HCT116 (cell line): ENCODE measurements at regions not wholly inside any gene's neighbourhood (a gene's known extent, or its start where the extent isn't known, plus 50 kb on each side); places are given as distances from the start of the nearest gene placed in this dataset.

Source experiments
- CEBPB ChIP-seq: IDR thresholded peaks from 2 replicates; pipeline ENCODE4 v1.6.1; 2012; ENCODE audit warnings: low read depth
- CTCF ChIP-seq, 3 experiments: fragments of 200-600 bp in 1 of 3; sonication (generic) in 1 of 3; IDR thresholded peaks in 2 of 3; conservative IDR thresholded peaks in 1 of 3; 2 replicates each; pipeline ENCODE4 v1.5.1; 2012 to 2017; ENCODE audit warnings: low read depth in 2 of 3, low read length in 2 of 3, antibody characterized with exemption in 1 of 3, borderline replicate concordance in 1 of 3, control low read depth in 1 of 3, mild to moderate bottlenecking in 1 of 3, mixed read lengths in 1 of 3, mixed run types in 1 of 3, moderate library complexity in 1 of 3; ENCODE audit not compliant: insufficient read depth in 1 of 3
- EZH2 ChIP-seq: fragments of 200-600 bp; sonication (generic); IDR thresholded peaks from 2 replicates; pipeline ENCODE4 v1.6.1; 2017; ENCODE audit warnings: antibody characterized with exemption, mixed run types
- EZH2phosphoT487 ChIP-seq: fragments of 200-600 bp; IDR thresholded peaks from 2 replicates; pipeline ENCODE4 v1.6.1; 2018; ENCODE audit warnings: antibody characterized with exemption, borderline replicate concordance
- FOSL1 ChIP-seq: IDR thresholded peaks from 2 replicates; pipeline ENCODE4 v1.6.1; 2012; ENCODE audit warnings: low read depth
- POLR2A ChIP-seq: IDR thresholded peaks from 2 replicates; pipeline ENCODE4 v1.7.0; 2011; ENCODE audit warnings: borderline replicate concordance; ENCODE audit not compliant: insufficient read depth, insufficient read length; ENCODE audit errors: extremely low read depth
- POLR2AphosphoS5 ChIP-seq: IDR thresholded peaks from 2 replicates; pipeline ENCODE4 v1.6.1; 2011; ENCODE audit warnings: mild to moderate bottlenecking, low read depth, low read length, moderate library complexity
- SP1 ChIP-seq: IDR thresholded peaks from 2 replicates; pipeline ENCODE4 v1.6.1; 2012; ENCODE audit warnings: low read depth
- YY1 ChIP-seq: IDR thresholded peaks from 2 replicates; pipeline ENCODE4 v1.6.1; 2011; ENCODE audit warnings: low read length, low read depth, moderate library complexity, mild to moderate bottlenecking; ENCODE audit not compliant: insufficient replicate concordance; ENCODE audit errors: extremely low read depth
- ZBTB33 ChIP-seq: IDR thresholded peaks from 2 replicates; pipeline ENCODE4 v1.6.1; 2011; ENCODE audit warnings: mild to moderate bottlenecking, low read length, moderate library complexity; ENCODE audit not compliant: insufficient replicate concordance; ENCODE audit errors: extremely low read depth
- ZNF274 ChIP-seq: fragments of 200-500 bp; sonication (Bioruptor generic); IDR thresholded peaks from 2 replicates; pipeline ENCODE4 v1.6.1; 2014; ENCODE audit warnings: mild to moderate bottlenecking, low read depth, low read length, inconsistent platforms

GRCh38 chr4:119861731-119862130, 204.9 kb downstream of the MAD2L1 start:
- TF ChIP-seq EZH2 (no peak), SP1 (no peak), POLR2AphosphoS5 (no peak), YY1 (no peak), POLR2A (no peak), CTCF (IDR thresholded peaks at IDR 0.05 in 2 of 3, conservative IDR thresholded peaks at IDR 0.05 in 1 of 3; ENCODE audit: borderline replicate concordance in 1 of 3, insufficient read depth in 1 of 3, low read depth in 2 of 3, low read length in 2 of 3) (no peak), EZH2phosphoT487 (no peak), ZBTB33 (no peak), FOSL1 (no peak), ZNF274 (no peak), CEBPB (no peak)
